Medulla oblongata (tissue), 1 donor: ENCODE measurements at regions not wholly inside any gene's neighbourhood (a gene's known extent, or its start where the extent isn't known, plus 50 kb on each side); places are given as distances from the start of the nearest gene placed in this dataset.

Experiments used
- DNase-seq: peaks from one replicate; pipeline ENCODE4 v3.0.0-alpha.2; 2015; ENCODE audit errors: extremely low spot score

GRCh38 chr13:105144020-105144419 lies 1391.4 kb downstream of the EFNB2 start:
- no peak for DNase-seq

- no peak for DNase-seq
These were observed 1392.9 kb downstream of the EFNB2 start for GRCh38 chr13:105142556-105142955.

DNA sequence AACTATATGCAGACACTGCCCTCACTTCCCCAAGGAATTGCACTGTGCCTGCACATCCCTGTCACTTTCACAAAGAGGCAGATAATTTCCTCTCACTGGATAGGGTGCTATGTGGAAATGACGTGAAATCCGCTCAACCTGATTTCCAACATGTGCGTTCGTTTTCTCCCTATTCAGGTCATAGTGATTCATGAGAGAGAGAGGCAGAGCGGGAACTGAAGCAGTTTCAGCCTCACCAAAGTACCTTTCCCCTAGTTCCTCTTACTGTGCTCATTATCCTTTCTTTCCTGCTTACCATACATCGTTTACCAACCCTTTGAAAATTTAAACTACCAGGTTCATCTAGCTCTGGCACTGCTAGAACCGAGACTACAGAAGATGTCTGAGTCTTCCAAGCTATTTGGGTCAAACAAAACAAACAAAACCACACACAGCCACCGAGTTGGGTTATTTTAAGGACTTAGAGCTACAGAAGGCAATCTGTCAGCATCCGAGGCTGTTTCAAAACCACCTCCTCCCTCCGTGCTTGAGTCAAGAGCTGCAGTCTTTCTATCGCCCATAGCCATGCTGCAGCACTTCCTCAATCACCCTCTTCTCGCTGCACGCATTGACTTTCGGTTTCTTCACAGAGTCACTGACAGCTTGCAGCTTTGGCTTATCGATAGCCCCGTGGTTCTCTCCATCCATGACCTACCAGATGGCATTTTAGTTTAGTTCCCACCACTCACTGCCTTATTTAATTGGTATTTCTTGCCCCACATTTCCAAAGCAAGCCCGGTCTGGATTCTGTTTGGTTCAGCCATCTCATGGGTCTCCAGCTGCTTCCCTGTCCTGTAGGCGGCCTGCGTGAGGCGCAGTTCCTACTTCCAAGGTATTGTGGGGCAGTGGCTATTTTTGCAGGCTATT lies 1395.8 kb downstream of the EFNB2 start:
- peak; percentile 83 for DNase-seq

DNA sequence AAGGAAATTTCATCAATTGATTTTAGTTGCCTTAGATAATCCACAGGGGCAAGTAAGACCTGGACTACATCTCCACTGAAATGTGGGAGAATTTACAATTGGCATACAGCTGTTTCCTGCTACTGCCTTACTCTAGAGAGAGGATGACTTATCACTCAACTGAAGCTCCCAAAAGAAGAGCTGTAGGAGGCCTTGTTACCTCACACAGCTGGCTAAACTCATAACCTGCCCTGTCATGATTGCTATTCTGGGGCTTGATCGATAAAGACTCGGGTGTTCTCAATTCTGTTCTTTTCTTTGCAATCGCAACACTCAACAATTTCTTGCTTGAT lies 1396.4 kb downstream of the EFNB2 start:
- DNase-seq: no peak

DNA sequence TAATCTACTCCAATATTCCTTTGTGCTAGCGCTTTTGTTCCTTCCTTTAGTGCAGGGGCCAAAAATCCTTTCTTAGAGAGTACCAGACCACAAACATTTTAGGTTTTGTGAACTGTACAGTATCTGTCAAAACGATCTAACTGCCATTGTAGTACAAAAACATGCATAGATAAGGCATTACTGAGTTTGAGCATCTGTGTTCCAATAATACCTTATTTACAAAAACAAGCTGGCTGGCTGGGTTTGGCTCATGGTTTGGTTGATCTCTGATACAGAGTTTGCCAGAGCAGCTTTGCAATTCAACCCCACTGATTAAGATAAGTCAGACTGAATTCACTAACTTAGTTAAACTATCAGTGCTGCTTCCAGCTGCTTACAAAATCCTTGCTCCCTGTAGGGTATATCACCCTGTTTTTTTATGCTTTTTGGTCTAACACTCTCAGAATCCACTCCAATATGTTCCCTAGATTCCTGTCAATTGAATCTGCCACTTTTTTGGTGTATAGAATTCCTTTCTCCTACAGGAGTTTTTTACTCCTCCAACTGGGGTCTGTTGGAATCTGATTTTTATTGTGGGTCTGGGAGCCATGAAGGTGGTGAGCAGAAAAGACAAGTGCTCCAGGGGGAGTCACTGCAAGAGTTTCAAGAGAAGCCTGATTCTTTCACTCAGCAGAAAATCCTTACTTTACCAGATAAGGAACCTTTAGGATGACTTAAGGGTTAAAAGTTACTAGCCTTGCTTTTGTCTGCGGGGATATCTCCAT lies 1399.4 kb downstream of the EFNB2 start:
- DNase-seq: no peak

GRCh38 chr13:105127732-105128131 lies 1407.7 kb downstream of the EFNB2 start:
- no peak for DNase-seq

DNA sequence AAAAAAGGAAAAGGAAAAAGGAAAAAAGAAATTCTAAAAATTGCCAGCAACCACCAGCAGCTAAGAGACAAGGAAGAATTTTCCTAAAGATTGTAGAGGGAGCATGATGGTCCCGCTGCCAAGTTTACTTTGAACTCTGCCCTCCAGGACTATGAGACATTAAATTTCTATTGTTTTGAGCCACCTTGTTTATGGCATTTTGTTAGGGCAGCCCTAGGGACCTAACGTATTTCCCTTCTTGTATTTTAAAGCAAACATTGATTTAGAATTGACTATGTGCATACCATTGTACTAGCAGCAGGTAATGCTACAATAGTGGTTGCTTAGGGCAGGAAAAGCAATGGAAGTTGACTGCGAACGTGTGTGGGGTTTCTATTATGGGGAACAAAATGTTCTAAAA lies 1414.2 kb downstream of the EFNB2 start:
- no peak for DNase-seq

GRCh38 chr13:105118426-105118985 lies 1417.0 kb downstream of the EFNB2 start:
- no peak for DNase-seq

DNA sequence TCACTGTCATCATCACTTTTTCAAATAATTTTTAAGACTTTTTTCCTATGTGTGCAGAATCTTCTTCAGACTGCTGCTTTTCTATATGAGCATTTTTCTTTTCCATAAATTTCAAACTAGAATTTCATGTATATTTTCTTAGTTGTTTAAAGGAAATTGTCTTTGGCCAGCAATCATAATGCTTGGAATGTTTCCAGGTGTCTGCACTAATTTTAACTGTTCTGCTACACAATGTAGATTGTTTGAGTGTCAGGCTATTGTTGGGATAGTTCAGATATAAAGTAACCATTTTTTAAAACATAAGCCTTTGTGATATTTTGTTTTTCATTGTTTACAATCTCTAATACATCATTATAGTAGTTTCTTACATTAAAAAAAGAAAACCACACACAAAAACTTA lies 1418.5 kb downstream of the EFNB2 start:
- no peak for DNase-seq

DNA sequence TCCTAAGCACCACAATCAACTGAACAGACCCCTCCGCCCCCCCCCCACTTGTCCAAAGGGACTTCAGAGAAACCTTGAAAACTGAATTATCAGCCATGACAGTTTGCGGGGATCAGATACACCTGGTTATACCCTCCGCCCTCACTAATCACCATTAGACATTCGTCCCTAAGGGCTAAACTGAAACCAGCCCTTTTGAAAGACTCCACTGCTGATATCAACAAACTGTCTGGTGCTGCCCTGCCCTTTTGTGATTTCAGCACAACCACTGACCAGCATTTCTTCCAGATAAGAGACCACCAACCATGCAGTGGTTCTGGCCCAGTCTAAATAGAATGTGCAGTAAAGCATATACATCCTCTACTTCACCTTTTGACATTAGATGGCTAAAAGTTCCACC lies 1422.9 kb downstream of the EFNB2 start:
- DNase-seq: no peak

- no peak for DNase-seq
These were observed 1427.7 kb downstream of the EFNB2 start for GRCh38 chr13:105107781-105108180.

- no peak for DNase-seq
These were observed 1430.0 kb downstream of the EFNB2 start for GRCh38 chr13:105105471-105105870.

- no peak for DNase-seq
These were observed 1437.9 kb downstream of the EFNB2 start for GRCh38 chr13:105097521-105097920.

- no peak for DNase-seq
These were observed 1445.4 kb downstream of the EFNB2 start for GRCh38 chr13:105089858-105090643.

DNA sequence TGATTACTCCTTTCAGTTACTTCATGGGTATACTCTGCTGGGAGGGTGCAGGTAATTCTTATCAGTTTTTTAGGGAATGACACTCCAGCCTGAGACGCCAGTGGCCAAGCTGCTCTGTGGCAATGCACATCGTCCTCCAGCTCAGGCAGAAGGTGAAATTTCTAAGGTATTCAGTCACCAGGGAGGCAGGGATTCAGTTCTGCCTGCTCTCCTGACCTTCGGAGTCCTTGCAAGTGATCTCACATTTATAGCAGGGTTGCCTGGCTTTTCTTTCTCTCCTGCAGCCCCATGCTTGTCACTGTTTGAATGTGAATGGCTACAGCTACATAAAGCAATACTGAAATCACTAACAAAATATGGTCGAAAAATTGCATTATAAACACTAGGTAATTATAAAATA lies 1447.5 kb downstream of the EFNB2 start:
- DNase-seq: no peak

GRCh38 chr13:105084931-105085330 lies 1450.5 kb downstream of the EFNB2 start:
- DNase-seq: no peak

- no peak for DNase-seq
These were observed 1451.5 kb downstream of the EFNB2 start for GRCh38 chr13:105083992-105084391.

DNA sequence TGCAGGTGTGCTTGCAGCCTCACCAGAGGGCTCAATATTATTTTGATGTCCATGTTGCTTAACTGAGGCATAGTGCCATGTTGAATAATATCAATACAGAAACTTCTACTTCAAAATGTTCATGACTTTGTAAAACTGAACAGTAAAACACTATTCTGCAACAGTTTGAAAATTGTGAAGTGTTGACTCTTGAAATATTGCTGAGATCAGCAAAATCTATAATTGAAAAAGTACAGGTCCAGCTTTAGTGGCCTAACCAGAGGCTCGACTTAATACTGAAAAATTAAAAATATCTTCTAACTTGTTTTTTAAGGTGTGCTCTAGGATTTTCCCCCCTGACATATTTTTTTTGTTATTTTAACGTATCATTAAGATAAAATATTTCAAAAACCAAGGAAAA lies 1460.7 kb downstream of the EFNB2 start:
- no peak for DNase-seq

GRCh38 chr13:105073041-105073440 lies 1462.4 kb downstream of the EFNB2 start:
- DNase-seq: no peak

- no peak for DNase-seq
These were observed 1465.0 kb downstream of the EFNB2 start for GRCh38 chr13:105070452-105070851.

GRCh38 chr13:105069106-105069505 lies 1466.4 kb downstream of the EFNB2 start:
- DNase-seq: no peak

- DNase-seq: no peak
These were observed 1471.8 kb downstream of the EFNB2 start for GRCh38 chr13:105063676-105064075.
